Activated CD8-positive, alpha-beta memory T cell treated with anti-CD3 and anti-CD28 coated beads, Interleukin-2, amount 50 U/mL, for 1 hour (primary cell): ENCODE measurements at regions not wholly inside any gene's neighbourhood (a gene's known extent, or its start where the extent isn't known, plus 50 kb on each side); places are given as distances from the start of the nearest gene placed in this dataset.
"Not testable (repeated sequence)": the region's sequence is repeated elsewhere in the genome, so short reads cannot be mapped to it uniquely, and the experiment has no call there.

Experiments
- DNase-seq: peaks from one replicate; pipeline ENCODE4 v3.0.0-alpha.2; 2020; ENCODE audit errors: extremely low read depth

DNA sequence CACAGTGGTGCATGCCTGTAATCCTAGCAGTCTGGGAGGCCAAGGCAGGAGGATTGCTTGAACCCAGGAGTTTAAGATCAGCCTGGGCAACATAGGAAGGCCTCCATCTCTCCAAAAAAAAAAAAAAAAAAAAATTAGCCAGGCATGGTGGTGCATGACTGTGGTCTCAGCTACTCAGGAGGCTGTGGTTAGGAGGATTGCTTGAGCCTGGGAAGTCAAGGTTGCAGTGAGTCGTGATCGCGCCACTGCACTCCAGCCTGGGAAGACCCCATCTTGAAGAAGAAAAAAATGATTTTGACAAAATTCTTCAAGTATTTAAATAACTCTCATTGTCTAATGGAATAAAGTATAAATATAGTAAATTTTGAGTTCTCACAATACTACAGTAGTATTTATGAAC lies 219.2 kb upstream of the SSTR1 start:
- no peak for DNase-seq

DNA sequence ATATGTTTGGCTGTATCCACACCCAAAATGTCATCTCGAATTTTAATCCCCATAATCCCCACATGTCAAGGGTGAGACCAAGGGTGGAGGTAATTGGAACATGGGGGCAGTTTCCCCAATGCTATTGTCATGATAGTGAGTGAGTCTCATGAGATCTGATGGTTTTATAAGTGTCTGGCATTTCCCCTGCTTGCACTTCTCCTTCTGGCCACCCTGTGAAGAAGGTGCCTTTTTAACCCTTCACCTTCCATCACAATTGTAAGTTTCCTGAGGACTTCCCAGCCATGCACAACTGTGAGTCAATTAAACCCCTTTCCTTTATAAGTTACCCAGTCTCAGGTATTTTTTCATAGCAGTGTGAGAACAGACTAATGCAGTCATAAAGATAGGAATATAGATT lies 216.7 kb upstream of the SSTR1 start:
- no peak for DNase-seq

- DNase-seq: no peak
Observed at GRCh38 chr14:37992499-37992898, 215.2 kb upstream of the SSTR1 start.

GRCh38 chr14:37994846-37995372 lies 212.8 kb upstream of the SSTR1 start:
- DNase-seq: no peak

GRCh38 chr14:37997017-37997416 lies 210.7 kb upstream of the SSTR1 start:
- no peak for DNase-seq

GRCh38 chr14:38000340-38000739 lies 207.4 kb upstream of the SSTR1 start:
- DNase-seq: no peak

GRCh38 chr14:38001501-38001900 lies 206.2 kb upstream of the SSTR1 start:
- no peak for DNase-seq

- no peak for DNase-seq
Observed at GRCh38 chr14:38003746-38004609, 203.7 kb upstream of the SSTR1 start.

GRCh38 chr14:38004610-38004879 lies 203.2 kb upstream of the SSTR1 start:
- DNase-seq: no peak

DNA sequence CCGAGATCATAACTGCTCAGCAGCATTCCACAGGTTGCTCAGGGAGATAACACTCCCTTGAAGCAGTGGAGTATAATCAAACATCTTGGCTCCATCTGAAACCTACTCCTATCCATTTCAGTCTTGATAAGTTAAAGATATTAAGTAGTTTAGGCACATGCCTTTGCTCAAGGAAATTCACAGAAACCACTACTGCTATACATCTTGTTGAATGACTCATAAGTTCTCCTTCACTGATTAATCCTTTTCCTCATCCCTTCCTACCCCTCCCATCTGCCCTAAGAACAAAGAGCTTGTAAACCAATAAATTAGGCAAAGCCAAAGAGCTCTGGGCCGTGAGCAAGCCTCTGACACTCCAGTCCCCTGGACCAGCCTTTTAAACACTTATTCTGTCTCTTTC lies 196.5 kb upstream of the SSTR1 start:
- DNase-seq: not testable (repeated sequence)

- no peak for DNase-seq
Observed at GRCh38 chr14:38012056-38012455, 195.6 kb upstream of the SSTR1 start.

GRCh38 chr14:38016497-38016896 lies 191.2 kb upstream of the SSTR1 start:
- DNase-seq: no peak

DNA sequence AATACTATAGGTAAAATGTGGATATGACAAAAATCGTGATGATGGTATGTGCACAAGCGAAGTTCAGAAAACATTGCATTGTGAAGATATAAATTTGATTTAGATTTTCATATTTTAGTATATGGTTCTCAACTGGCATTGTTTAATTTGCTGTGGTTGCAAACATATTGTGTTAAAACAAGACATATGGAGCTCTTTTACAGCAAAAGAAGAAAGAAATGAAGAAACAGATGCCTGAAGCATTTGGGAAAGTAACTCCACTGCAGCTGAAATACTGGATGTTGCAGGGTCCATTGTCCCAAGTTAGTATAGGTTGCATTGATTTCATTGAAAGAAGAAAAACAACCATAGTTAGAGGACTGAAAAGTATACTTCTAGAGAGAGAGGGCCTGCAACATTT lies 185.8 kb upstream of the SSTR1 start:
- DNase-seq: no peak

DNA sequence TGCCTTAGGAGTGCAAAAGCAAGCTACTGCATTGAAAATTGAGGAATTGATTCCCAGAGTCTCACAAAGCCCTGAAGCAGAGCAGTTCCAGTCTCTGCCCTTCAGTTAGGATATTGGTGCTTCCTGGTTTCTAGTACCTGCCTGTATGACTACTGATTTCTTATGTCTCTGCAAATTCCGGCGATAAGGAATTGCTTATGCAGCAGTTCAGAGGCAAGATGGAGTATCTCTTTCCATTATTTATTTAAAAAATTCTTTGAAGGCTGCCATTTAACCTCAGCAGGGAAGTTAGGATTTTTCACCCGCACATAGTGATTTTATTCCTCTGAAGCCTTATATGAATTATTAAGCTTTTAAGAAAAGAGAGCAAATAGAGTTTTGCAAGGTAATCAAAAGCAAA lies 184.9 kb upstream of the SSTR1 start:
- DNase-seq: no peak

DNA sequence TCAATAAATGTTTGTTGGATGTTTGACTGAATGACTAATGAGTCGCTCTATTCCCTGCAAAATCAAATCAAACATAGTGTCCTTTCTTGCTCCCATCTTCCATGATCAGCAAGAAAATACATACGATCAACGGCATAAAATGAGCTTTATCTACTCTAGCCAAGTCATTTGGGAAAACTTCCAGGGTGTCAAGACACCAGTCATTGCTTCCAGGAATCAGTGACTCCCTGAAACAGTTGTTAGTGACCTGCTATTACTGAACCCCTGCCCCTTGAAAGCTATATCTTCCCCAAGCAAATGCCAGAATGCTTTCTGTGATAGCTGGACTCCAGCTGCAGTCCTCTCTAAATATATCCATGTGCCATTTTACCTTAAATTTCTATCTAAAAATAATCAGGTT lies 169.5 kb upstream of the SSTR1 start:
- no peak for DNase-seq

DNA sequence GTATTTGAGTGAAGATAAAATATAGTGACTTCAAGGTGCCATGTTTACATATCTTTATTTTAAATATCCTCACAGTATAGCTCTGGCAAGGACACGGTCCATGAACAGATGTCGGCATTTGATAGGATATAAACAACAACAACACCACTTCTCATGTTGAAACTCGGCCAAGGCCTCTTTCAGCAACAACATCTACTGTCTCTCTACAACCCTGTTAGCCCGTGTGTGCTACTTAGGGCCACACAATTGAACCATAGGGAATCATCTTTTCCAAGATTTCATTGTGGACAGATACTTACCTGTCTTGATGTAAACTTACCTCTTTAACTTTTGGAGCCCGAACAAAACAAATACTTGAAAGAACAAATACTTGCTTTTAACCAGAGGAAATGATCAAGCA lies 168.7 kb upstream of the SSTR1 start:
- DNase-seq: no peak

DNA sequence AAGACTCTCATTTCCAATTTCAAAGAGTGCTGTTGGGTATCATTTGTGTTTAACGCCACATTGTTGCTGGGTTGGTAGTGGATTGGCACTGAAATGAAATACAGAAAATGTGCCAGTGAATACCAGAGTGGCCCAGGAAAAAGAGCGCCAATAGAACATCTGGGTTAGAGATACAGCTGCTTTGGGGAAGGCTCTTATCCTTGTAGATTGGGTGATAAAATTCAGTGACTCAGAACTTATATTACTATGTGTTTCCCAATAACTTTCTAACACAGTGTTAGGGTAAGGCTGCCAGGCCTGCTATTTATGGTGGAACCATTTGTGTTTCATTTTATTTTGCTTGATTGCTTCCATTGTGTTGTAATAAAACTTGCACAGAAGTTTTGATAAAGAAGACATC lies 168.2 kb upstream of the SSTR1 start:
- no peak for DNase-seq

DNA sequence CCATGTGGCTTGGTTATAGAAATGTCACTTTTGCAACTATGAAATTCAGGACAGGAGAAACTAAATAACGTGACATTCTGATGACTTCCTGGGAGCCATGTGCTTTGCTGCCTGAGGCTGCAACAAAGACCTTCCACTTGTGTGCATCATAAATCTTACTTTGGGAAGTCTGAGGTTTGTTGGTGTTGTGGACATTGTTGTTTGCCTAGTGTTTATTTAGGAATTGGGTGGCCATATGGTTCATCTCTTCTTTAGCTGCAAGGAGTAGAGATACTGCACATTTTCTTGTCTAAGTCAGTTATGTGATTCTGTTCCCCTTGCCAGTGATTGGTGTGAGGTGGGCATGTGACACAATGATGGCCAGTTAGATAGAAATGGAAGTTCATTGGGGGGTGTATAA lies 167.3 kb upstream of the SSTR1 start:
- no peak for DNase-seq

GRCh38 chr14:38042322-38042721 lies 165.4 kb upstream of the SSTR1 start:
- no peak for DNase-seq

GRCh38 chr14:38044710-38045109 lies 163.0 kb upstream of the SSTR1 start:
- no peak for DNase-seq

DNA sequence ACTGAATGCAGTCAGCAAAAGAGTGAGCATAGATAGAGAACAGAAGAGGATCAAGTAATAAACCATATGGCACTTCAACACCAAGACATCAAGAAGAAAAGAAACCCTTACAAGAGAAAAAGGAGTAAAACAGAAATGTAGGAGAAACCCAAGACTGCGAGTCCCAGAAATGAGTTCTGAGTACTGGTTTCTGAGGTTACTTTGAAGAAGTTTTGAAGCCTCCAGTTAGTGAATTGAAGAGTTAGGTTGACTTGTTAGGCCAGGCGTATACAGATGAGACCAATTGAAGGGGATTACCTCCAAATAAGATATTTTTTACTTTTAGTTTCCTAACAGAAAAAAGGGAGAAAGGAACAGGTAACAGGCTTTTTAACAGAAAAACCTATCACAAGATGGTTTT lies 162.2 kb upstream of the SSTR1 start:
- no peak for DNase-seq

- no peak for DNase-seq
Observed at GRCh38 chr14:38046160-38046559, 161.5 kb upstream of the SSTR1 start.

DNA sequence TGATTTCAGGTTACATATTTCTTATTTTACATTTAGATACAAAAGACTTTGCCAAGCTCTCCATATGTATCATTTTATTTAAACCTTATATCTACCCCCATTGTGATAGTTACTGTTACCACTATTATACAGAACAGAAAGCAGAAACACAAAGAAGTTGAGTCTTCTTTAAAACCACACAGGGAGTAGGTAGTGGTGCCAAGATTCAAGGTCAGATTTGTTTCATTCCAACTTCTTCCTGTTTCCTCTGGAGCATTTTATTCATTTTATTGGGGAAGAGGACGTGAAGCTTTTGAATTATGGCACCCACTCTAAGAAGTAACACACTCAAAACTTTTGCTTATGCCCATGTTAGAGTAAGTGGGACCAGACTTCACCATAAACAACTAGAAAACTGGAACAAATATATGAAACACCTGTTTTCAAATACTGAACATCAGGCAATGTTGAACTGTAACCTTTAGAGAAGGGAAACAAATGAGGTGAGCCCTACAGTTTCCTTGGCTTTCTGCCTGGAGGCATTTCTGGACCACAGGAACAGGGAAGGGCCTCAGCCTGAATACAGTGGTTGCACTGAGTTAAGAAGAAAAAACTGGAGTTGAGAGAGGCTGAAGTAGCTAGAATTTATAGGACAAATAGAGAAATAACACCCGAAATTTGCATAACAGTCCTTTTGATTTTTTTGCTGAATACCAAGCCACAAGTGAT lies 160.4 kb upstream of the SSTR1 start:
- no peak for DNase-seq
